HFFc6 (cell line): ENCODE measurements at regions not wholly inside any gene's neighbourhood (a gene's known extent, or its start where the extent isn't known, plus 50 kb on each side); places are given as distances from the start of the nearest gene placed in this dataset.

Experiments
- DNase-seq: peaks from one replicate; pipeline ENCODE4 v3.0.0-alpha.2; 2018
- H3K27ac Mint-ChIP-seq: 2 replicates; pipeline ENCODE4 v1.8.0; 2020; ENCODE audit warnings: mild to moderate bottlenecking, mixed read lengths
- H3K27me3 Mint-ChIP-seq: 2 replicates; pipeline ENCODE4 v1.8.0; 2021; ENCODE audit warnings: mild to moderate bottlenecking, moderate library complexity, mixed read lengths; ENCODE audit not compliant: insufficient read depth
- H3K36me3 Mint-ChIP-seq: 2 replicates; pipeline ENCODE4 v1.8.0; 2021; ENCODE audit warnings: low read depth, mixed read lengths
- H3K4me1 Mint-ChIP-seq: 2 replicates; pipeline ENCODE4 v1.8.0; 2020; ENCODE audit warnings: low read depth, mixed read lengths
- H3K4me3 Mint-ChIP-seq: 2 replicates; pipeline ENCODE4 v1.8.0; 2020; ENCODE audit warnings: mild to moderate bottlenecking, moderate library complexity, mixed read lengths
- H3K9me3 Mint-ChIP-seq: 2 replicates; pipeline ENCODE4 v1.8.0; 2020; ENCODE audit warnings: mild to moderate bottlenecking, mixed read lengths
- CTCF ChIP-seq: fragments of 200-600 bp; sonication (generic); IDR thresholded peaks from 2 replicates; pipeline ENCODE4 v1.5.0; 2021; ENCODE audit warnings: antibody characterized with exemption, mild to moderate bottlenecking

DNA sequence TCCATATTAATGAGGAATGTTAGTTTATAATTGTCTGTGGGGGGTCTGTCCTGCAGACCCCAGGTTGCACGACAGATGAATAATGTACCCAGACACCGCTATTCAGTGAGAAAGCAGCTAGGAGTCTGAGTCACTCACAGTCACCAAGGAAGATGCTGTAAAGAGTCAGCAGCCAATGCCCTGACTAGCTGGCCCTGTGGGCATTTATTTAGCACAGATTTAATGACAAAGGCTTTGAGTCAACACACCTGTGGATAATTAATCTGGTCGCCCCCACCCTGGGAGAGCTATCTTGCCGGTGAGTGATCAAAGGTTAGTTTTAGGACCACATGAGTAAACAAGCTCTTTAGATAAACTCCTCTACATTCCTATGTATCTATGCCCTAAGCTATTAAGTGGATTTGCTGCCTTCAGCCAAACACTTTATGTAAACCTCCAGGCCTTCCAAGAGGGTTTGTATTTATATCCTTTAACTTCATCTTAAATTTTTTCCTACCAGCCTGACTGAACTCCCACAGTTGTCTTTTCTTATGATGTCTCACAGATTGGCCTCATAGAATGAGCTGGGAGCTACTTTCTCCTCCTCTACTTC lies 180.0 kb upstream of the ADCY1 start:
- H3K4me3 Mint-ChIP-seq = no peak overlapping the region
- TF ChIP-seq CTCF = no peak

DNA sequence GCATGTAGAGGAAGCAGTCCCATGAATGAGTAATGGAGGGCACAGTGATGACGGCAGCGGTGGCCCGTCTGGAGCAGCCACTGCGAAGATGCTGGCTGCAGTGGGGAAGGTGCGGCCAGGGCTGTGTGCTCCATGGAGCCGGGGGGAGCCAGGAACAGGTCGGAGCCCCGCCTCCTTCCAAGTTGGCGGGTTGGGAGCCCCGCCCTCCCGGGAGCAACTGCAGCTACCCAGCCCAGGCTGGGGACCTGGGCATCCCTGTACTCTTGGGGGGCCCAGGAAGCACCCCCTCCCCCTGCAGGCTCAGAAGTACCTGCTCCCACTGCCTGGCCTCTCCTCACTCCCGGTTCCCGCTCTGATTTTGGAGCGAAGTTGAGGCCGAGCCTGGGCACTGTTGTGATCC lies 175.1 kb upstream of the ADCY1 start:
- H3K27me3 Mint-ChIP-seq = peaks cover 1% of the 10 kb centered on the region
- no peaks in the 10 kb centered on the region for H3K4me1 Mint-ChIP-seq
- H3K9me3 Mint-ChIP-seq = peaks cover 5% of the 10 kb centered on the region
- TF ChIP-seq CTCF = no peak
- H3K4me3 Mint-ChIP-seq = no peak overlapping the region
- DNase-seq = no peak
- H3K36me3 Mint-ChIP-seq = 0 out of 2 replicates have a peak, but pooled peaks cover 5% of the 10 kb centered on the region
- no peak overlapping the region for H3K27ac Mint-ChIP-seq

More for the DNA sequence above, 180.0 kb upstream of the ADCY1 start:
- no peak overlapping the region for H3K27ac Mint-ChIP-seq
- H3K9me3 Mint-ChIP-seq = no peaks in the 10 kb centered on the region; the same call in 1 of the 2 replicates
- H3K27me3 Mint-ChIP-seq = peaks cover 1% of the 10 kb centered on the region
- DNase-seq = no peak
- no peaks in the 10 kb centered on the region for H3K36me3 Mint-ChIP-seq
- H3K4me1 Mint-ChIP-seq = no peaks in the 10 kb centered on the region

- H3K27ac Mint-ChIP-seq = no peak overlapping the region
- H3K9me3 Mint-ChIP-seq = peaks cover 5% of the 10 kb centered on the region
- H3K36me3 Mint-ChIP-seq = 0 out of 2 replicates have a peak, but pooled peaks cover 5% of the 10 kb centered on the region
- no peaks in the 10 kb centered on the region for H3K4me1 Mint-ChIP-seq
- H3K4me3 Mint-ChIP-seq = no peak overlapping the region
- peaks cover 5% of the 10 kb centered on the region for H3K27me3 Mint-ChIP-seq
- no peak for DNase-seq
- no peak for TF ChIP-seq CTCF
Observed at GRCh38 chr7:45400680-45401079, 173.5 kb upstream of the ADCY1 start.

- Mint-ChIP-seq H3K9me3 (peaks cover 5% of the 10 kb centered on the region), H3K27me3 (peaks cover 5% of the 10 kb centered on the region; the same call in 1 of the 2 replicates), H3K4me1 (no peaks in the 10 kb centered on the region), H3K36me3 (0 out of 2 replicates have a peak, but pooled peaks cover 5% of the 10 kb centered on the region), H3K4me3 (no peak overlapping the region), H3K27ac (no peak overlapping the region)
- TF ChIP-seq CTCF = no peak
- DNase-seq = no peak
Observed at GRCh38 chr7:45401155-45401554, 173.0 kb upstream of the ADCY1 start.

DNA sequence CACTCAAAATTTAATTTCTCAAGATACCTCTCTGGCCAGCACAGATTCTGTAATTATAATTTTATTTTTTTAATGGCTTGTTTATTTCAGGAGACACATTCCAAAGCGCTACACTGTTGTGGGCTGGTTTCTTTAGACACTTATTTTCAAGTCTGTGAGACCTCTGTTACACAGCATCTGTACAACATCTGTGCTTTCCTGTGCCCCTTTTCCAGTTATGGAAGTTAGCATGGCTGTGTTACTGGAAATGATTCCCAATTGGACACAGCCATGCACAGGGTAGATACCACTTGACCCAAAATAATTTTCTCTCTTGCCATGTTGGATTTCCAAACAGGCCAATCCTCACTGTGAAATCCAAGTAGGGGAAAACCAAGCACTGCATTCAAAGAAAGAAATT lies 172.3 kb upstream of the ADCY1 start:
- peaks cover 5% of the 10 kb centered on the region for H3K9me3 Mint-ChIP-seq
- no peak for TF ChIP-seq CTCF
- no peak overlapping the region for H3K27ac Mint-ChIP-seq
- DNase-seq = no peak
- H3K36me3 Mint-ChIP-seq = 0 out of 2 replicates have a peak, but pooled peaks cover 5% of the 10 kb centered on the region
- no peaks in the 10 kb centered on the region for H3K4me1 Mint-ChIP-seq
- peaks cover 5% of the 10 kb centered on the region; the same call in 1 of the 2 replicates for H3K27me3 Mint-ChIP-seq
- H3K4me3 Mint-ChIP-seq = no peak overlapping the region
